D721Med (cell line): ENCODE measurements at regions not wholly inside any gene's neighbourhood (a gene's known extent, or its start where the extent isn't known, plus 50 kb on each side); places are given as distances from the start of the nearest gene placed in this dataset.

Source experiments
- DNase-seq: peaks from one replicate; pipeline ENCODE4 v3.0.0; 2011; ENCODE audit warnings: low spot score; ENCODE audit not compliant: insufficient read length
- FAIRE-seq: peaks from 2 replicates; lab custom pipeline; 2011; peaks lifted over from hg19 to GRCh38; lab: Jason Lieb, UNC
- CTCF ChIP-seq: IDR thresholded peaks from 2 replicates; pipeline ENCODE4 v1.5.1; 2012; ENCODE audit warnings: mild to moderate bottlenecking, control low read depth; ENCODE audit not compliant: insufficient read depth; ENCODE audit errors: missing control alignments

DNA sequence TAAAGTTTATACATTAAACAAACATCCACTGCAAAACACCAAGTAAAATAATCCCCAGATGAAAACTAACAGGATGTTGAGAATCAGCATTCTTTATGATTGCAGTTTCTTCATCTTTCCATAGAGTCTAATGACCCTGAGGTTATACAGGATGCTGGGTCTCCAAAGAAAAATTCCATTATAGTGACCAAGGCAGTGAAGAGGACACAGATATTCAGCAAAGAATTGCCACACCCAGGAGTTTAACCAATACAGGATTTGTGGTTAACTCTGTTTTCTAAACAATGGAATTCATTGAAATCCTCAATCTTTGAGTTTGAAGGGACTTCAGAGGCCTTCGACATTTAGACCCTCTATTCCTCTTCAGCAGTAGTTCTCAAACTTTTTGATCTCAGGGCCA is 76.2 kb upstream of the ESX1 start:
- no peak for TF ChIP-seq CTCF
- DNase-seq (no peak), FAIRE-seq (no peak)

- no peak for FAIRE-seq
- no peak for TF ChIP-seq CTCF
- DNase-seq = no peak
These were observed 75.0 kb upstream of the ESX1 start for GRCh38 chrX:104329731-104330130.

- FAIRE-seq = no peak
- no peak for DNase-seq
- TF ChIP-seq CTCF = no peak
These were observed 70.5 kb upstream of the ESX1 start for GRCh38 chrX:104325213-104325585.

GRCh38 chrX:104324461-104325212 is 69.9 kb upstream of the ESX1 start:
- DNase-seq = no peak
- no peak for TF ChIP-seq CTCF
- no peak for FAIRE-seq

GRCh38 chrX:104319346-104319745 is 64.6 kb upstream of the ESX1 start:
- DNase-seq (no peak), FAIRE-seq (no peak)
- no peak for TF ChIP-seq CTCF

DNA sequence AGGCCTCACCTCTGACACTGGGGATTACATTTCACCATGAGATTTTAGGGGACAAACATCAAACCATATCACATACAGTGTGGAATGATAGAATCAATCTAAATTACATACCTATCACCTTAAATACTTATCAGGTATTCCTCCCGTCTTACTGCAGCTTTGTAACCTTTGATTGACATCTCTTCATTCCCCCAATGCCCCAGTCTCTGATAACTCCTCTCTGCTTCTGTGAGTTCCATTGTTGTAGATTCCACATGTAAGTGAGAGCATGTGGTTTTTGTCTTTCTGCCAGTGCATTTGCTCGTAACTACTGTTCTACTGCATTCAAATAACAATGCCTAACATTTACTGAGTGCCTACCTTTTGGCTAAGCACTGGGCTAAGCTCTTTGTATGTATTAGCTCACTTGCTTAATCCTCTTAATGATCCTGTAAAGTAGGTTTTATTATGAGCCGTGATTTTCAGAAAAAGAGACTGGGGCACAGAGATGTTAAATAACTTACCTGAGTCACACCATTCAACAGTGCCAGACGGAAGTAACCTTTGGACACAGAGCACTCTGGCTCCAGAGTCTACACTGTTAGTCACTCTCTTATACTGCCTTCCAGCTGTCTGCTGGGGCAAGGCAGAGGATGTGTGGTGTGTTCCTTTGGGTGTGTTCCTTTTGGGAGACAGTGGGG is 63.7 kb upstream of the ESX1 start:
- DNase-seq = no peak
- no peak for FAIRE-seq
- no peak for TF ChIP-seq CTCF

- FAIRE-seq = no peak
- TF ChIP-seq CTCF = no peak
These were observed 62.0 kb upstream of the ESX1 start for GRCh38 chrX:104316739-104317138.

More at GRCh38 chrX:104316739-104317138, 62.0 kb upstream of the ESX1 start:
- no peak for DNase-seq
